ENCODE measurements at regions not wholly inside any gene's neighbourhood (a gene's known extent, or its start where the extent isn't known, plus 50 kb on each side); places are given as distances from the start of the nearest gene placed in this dataset.

- no peak for TF ChIP-seq POLR2A (IDR thresholded peaks at IDR 0.05)
- no peak for TF ChIP-seq CTCF (IDR thresholded peaks at IDR 0.05)
- no peak for TF ChIP-seq POLR2AphosphoS5 (IDR thresholded peaks at IDR 0.05)
- no peak for TF ChIP-seq EP300 (IDR thresholded peaks at IDR 0.05)
These were observed 514.0 kb upstream of the KLF4 start for GRCh38 chr9:108003526-108003925.
